BLaER1 (cell line): ENCODE measurements at regions not wholly inside any gene's neighbourhood (a gene's known extent, or its start where the extent isn't known, plus 50 kb on each side); places are given as distances from the start of the nearest gene placed in this dataset.
"Not testable (repeated sequence)": the region's sequence is repeated elsewhere in the genome, so short reads cannot be mapped to it uniquely, and the experiment has no call there.

ENCODE experiments used
- H3K27ac ChIP-seq: shearing (Covaris generic); formaldehyde crosslinking; 2 replicates; pipeline ENCODE4 v1.8.1; 2022
- H3K27me3 ChIP-seq: shearing (Covaris generic); formaldehyde crosslinking; 2 replicates; pipeline ENCODE4 v1.8.1; 2022
- H3K36me3 ChIP-seq: shearing (Covaris generic); formaldehyde crosslinking; 2 replicates; pipeline ENCODE4 v1.8.1; 2022
- H3K4me1 ChIP-seq: shearing (Covaris generic); formaldehyde crosslinking; 2 replicates; pipeline ENCODE4 v1.8.1; 2022
- H3K4me2 ChIP-seq: shearing (Covaris generic); formaldehyde crosslinking; 2 replicates; pipeline ENCODE4 v1.8.1; 2022
- H3K4me3 ChIP-seq: shearing (Covaris generic); formaldehyde crosslinking; 2 replicates; pipeline ENCODE4 v1.8.1; 2022
- H3K9ac ChIP-seq: shearing (Covaris generic); formaldehyde crosslinking; 2 replicates; pipeline ENCODE4 v1.8.1; 2022
- H3K9me3 ChIP-seq: shearing (Covaris generic); formaldehyde crosslinking; 2 replicates; pipeline ENCODE4 v1.8.1; 2022
- H4K20me1 ChIP-seq: shearing (Covaris generic); formaldehyde crosslinking; 2 replicates; pipeline ENCODE4 v1.8.1; 2022
- Cebpa-rat ChIP-seq: shearing (Covaris generic); IDR thresholded peaks from 2 replicates; pipeline ENCODE4 v1.8.1; 2022

DNA sequence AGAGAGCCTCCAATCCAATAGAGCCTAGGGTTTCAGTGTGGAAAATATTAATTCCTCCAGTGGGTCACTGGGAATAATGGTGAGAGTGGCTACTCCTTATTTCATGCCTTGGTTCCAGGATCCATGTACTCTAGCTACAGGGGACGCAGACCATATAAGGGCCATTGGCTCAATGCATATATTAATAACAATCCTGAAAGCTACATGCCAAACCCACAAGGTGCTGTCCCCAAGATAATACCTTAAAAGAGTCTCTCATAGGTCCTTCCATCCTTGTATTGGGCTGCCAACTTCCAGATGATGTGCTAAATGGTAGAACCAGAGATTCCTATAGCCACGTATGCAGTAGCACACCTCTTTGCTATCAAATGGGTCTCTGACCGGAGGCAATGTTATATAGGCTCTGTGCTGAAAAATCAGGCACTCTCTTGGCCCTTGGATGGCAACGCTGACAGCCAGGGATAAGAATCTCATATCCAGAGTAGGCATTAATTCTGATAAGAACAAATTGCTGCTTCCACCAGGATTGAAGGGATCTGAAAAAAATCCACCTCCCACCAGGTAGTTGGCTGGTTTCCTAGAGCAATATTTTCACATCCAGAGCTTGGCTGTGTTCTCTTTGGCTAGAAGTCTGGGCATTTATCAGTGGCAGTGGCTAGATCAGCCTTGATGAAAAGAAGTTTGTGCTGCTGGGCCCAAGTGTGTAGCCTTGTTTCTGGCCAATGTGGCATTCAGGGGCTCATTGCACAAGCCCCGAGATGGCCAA, 218.1 kb upstream of the MGAT5 start:
- TF ChIP-seq Cebpa-rat = no peak
- no peak overlapping the region for H3K4me3 ChIP-seq
- H3K36me3 ChIP-seq = no peaks in the 10 kb centered on the region
- peaks cover 15% of the 10 kb centered on the region for H3K9me3 ChIP-seq
- H3K27ac ChIP-seq = no peak overlapping the region
- H3K4me2 ChIP-seq = no peak overlapping the region
- H3K4me1 ChIP-seq = peaks cover 10% of the 10 kb centered on the region; the same call in 1 of the 2 replicates
- no peak overlapping the region for H3K9ac ChIP-seq
- H3K27me3 ChIP-seq = no peaks in the 10 kb centered on the region
- H4K20me1 ChIP-seq = no peaks in the 10 kb centered on the region

DNA sequence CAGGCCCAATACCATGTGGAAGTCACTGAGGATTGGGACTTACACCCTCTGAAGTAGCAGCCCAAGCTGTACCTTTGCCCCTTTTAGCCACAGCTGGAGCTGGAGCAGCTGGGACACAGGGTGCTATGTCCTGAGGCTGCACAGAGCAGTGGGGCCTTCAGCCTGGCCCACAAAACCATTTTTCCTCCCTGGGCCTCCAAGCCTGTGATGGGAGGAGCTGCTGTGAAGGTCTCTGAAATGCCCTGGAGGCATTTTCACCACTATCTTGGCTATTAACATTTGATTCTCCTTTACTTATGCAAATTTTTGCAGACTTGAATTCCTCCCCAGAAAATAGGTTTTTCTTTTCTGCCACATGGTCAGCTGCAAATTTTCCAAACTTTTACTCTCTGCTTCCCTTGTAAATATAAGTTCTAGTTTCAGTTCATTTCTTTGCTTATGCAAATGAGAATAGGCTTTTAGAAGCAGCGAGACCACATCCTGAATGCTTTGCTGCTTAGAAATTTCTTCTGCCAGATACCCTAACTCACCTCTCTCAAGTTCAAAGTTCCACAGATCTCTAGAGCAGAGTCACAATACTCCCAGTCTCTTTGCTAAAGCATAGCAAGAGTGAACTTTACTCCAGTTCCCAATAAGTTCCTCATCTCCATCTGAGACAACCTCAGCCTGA, 213.8 kb upstream of the MGAT5 start:
- Histone ChIP-seq H3K9ac (no peak overlapping the region), H4K20me1 (no peaks in the 10 kb centered on the region), H3K9me3 (peaks cover 25% of the 10 kb centered on the region), H3K4me1 (peaks cover 10% of the 10 kb centered on the region; the same call in 1 of the 2 replicates), H3K27me3 (no peaks in the 10 kb centered on the region), H3K4me2 (no peak overlapping the region), H3K27ac (no peak overlapping the region), H3K36me3 (no peaks in the 10 kb centered on the region), H3K4me3 (no peak overlapping the region)
- TF ChIP-seq Cebpa-rat = no peak

DNA sequence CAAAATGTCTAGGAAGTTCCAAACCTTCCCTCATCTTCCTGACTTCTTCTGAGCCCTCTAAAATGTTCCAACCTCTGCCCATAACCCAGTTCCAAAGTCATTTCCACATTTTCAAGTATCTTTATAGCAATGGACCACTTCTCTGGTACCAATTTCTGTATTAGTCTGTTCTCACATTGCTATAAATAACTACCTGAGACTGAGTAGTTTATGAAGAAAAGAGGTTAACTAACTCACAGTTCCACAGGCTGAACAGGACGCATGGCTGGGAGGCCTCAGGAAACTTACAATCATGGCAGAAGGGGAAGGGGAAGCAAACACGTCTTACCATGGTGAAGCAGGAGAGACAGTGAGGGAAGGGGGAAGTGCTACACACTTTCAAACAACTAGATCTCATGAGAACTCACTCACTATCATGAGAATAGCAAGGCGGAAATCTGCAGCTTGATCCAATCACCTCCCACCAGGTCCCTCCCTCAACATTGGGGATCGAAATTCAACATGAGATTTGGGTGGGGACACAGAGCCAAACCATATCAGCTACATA, 213.2 kb upstream of the MGAT5 start:
- Histone ChIP-seq H3K9me3 (peaks cover 25% of the 10 kb centered on the region), H3K4me1 (peaks cover 10% of the 10 kb centered on the region; the same call in 1 of the 2 replicates)
- H3K27ac ChIP-seq, H3K9ac ChIP-seq, H3K4me3 ChIP-seq, H3K36me3 ChIP-seq, H3K27me3 ChIP-seq, H3K4me2 ChIP-seq, H4K20me1 ChIP-seq: not testable (repeated sequence)

DNA sequence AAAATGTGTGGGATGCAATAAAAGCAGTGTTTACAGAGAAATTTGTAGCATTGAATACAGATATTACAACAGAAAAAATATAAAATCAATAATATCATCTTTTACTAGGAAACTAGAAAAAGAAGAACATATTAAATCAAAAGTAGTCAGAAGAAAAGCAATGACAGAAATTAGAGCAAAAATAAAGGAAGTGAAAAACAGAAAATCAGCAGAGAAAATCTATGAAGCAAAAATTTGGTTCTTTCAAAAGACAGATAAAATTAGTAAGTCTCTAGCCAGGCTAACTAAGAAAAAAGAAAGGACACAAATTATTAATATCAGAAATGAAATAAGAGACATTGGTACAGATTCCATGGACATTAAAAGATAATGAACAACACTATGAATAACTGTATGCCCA, 212.0 kb upstream of the MGAT5 start:
- H3K9ac ChIP-seq = no peak overlapping the region
- H3K27ac ChIP-seq = no peak overlapping the region
- H3K27me3 ChIP-seq = no peaks in the 10 kb centered on the region
- H4K20me1 ChIP-seq = no peaks in the 10 kb centered on the region
- H3K4me3 ChIP-seq = no peak overlapping the region
- H3K4me1 ChIP-seq = peaks cover 10% of the 10 kb centered on the region; the same call in 1 of the 2 replicates
- H3K36me3 ChIP-seq = no peaks in the 10 kb centered on the region
- H3K9me3 ChIP-seq = peaks cover 25% of the 10 kb centered on the region
- H3K4me2 ChIP-seq = no peak overlapping the region
- TF ChIP-seq Cebpa-rat = no peak

DNA sequence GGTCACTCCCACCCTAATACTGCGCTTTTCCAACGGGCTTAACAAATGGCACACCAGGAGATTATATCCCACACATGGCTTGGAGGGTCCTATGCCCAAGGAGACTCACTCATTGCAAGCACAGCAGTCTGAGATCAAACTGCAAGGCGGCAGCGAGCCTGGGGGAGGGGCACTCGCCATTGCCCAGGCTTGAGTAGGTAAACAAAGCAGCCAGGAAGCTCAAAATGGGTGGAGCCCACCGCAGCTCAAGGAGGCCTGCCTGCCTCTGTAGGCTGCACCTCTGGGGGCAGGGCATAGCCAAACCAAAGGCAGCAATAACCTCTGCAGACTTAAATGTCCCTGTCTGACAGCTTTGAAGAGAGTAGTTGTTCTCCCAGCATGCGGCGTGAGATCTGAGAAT, 210.8 kb upstream of the MGAT5 start:
- Histone ChIP-seq H3K4me1 (peaks cover 10% of the 10 kb centered on the region; the same call in 1 of the 2 replicates), H3K9me3 (peaks cover 25% of the 10 kb centered on the region)
- H3K36me3 ChIP-seq, H3K4me2 ChIP-seq, H3K27me3 ChIP-seq, H3K9ac ChIP-seq, H3K27ac ChIP-seq, H3K4me3 ChIP-seq, H4K20me1 ChIP-seq: not testable (repeated sequence)

DNA sequence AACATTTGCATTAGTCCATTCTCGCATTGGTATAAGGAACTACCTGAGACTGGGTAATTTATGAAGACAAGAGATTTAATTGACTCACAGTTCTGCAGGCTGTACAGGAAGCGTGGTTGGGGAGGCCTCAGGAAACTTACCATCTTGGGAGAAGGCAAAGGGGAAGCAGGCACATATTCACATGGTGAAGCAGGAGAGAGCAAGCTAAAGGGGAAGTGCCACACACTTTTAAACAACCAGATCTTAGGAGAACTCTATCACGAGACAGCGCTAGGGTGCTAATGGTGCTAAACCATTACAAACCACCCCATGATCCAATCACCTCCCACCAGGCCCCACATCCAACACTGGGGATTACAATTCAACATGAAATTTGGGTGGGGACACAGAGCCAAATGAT, 201.7 kb upstream of the MGAT5 start:
- H3K27me3 ChIP-seq = no peaks in the 10 kb centered on the region
- no peaks in the 10 kb centered on the region for H4K20me1 ChIP-seq
- H3K4me1 ChIP-seq = no peaks in the 10 kb centered on the region
- no peak overlapping the region for H3K27ac ChIP-seq
- no peak overlapping the region for H3K9ac ChIP-seq
- H3K4me3 ChIP-seq = no peak overlapping the region
- H3K4me2 ChIP-seq = no peak overlapping the region
- peaks cover 8% of the 10 kb centered on the region; the same call in 1 of the 2 replicates for H3K9me3 ChIP-seq
- no peaks in the 10 kb centered on the region for H3K36me3 ChIP-seq
- TF ChIP-seq Cebpa-rat = no peak

DNA sequence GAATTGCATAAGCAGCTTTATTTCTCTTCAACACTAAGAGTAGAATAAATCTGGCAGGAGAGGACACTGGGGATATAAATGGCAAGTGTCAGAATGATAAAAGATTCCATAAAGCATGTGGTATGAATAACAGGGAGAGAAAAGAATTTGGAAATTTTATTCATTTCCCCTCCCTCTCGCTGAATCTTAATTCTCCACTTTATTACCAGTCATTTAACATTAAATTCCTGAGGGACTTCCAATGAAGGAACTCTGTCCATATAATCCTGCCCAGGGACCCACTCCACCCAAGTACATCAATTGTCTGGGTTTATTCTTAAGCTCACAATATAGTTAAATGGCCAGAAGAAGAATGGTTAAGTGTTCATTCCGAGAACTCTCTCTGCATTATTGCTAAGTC, 197.7 kb upstream of the MGAT5 start:
- H3K9ac ChIP-seq = no peak overlapping the region
- no peaks in the 10 kb centered on the region for H3K36me3 ChIP-seq
- no peak overlapping the region for H3K4me2 ChIP-seq
- peaks cover 23% of the 10 kb centered on the region for H3K9me3 ChIP-seq
- no peak for TF ChIP-seq Cebpa-rat
- no peak overlapping the region for H3K4me3 ChIP-seq
- no peaks in the 10 kb centered on the region for H3K4me1 ChIP-seq
- H4K20me1 ChIP-seq = no peaks in the 10 kb centered on the region
- H3K27me3 ChIP-seq = no peaks in the 10 kb centered on the region
- no peak overlapping the region for H3K27ac ChIP-seq

DNA sequence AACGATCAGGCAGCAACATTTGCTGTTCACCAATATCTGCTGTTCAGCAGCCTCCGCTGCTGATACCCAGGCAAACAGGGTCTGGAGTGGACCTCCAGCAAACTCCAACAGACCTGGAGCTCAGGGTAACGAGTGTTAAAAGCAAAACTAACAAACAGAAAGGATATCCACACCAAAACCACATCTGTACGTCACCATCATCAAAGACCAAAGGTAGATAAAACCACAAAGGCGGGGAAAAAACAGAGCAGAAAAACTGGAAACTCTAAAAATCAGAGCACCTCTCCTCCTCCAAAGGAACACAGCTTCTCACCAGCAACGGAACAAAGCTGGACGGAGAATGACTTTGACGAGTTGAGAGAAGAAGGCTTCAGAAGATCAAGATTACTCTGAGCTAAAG, 192.8 kb upstream of the MGAT5 start:
- not testable (repeated sequence) for H3K36me3 ChIP-seq, H3K4me3 ChIP-seq, H3K9ac ChIP-seq, H3K27me3 ChIP-seq, H4K20me1 ChIP-seq, H3K27ac ChIP-seq, H3K4me2 ChIP-seq, H3K4me1 ChIP-seq
- H3K9me3 ChIP-seq = peaks cover 46% of the 10 kb centered on the region

DNA sequence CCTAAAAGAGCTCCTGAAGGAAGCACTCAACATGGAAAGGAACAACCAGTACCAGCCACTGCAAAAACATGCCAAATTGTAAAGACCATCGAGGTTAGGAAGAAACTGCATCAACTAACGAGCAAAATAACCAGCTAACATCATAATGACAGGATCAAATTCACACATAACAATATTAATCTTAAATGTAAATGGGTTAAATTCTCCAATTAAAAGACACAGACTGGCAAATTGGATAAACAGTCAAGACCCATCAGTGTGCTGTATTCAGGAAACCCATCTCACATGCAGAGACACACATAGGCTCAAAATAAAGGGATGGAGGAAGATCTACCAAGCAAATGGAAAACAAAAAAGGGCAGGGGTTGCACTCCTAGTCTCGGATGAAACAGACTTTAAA, 191.6 kb upstream of the MGAT5 start:
- not testable (repeated sequence) for H3K4me3 ChIP-seq, H3K36me3 ChIP-seq, H3K4me2 ChIP-seq, H3K9ac ChIP-seq, H3K27me3 ChIP-seq, H3K4me1 ChIP-seq, H4K20me1 ChIP-seq, H3K27ac ChIP-seq
- peaks cover 46% of the 10 kb centered on the region for H3K9me3 ChIP-seq

DNA sequence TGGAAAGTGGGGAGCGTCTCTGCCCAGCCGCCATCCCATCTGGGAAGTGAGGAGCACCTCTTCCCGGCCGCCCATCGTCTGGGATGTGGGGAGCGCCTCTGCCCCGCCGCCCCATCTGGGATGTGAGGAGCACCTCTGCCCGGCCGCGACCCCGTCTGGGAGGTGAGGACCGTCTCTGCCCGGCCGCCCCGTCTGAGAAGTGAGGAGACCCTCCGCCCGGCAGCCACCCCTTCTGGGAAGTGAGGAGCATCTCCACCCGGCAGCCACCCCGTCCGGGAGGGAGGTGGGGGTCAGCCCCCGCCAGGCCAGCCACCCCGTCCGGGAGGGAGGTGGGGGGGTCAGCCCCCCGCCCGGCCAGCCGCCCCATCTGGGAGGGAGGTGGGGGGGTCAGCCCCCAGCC, 190.0 kb upstream of the MGAT5 start:
- H3K27ac ChIP-seq, H3K4me3 ChIP-seq, H3K9ac ChIP-seq, H3K4me2 ChIP-seq, H3K27me3 ChIP-seq, H4K20me1 ChIP-seq, H3K36me3 ChIP-seq, H3K4me1 ChIP-seq: not testable (repeated sequence)
- peaks cover 46% of the 10 kb centered on the region for H3K9me3 ChIP-seq
